Panc1 (cell line): ENCODE measurements at regions not wholly inside any gene's neighbourhood (a gene's known extent, or its start where the extent isn't known, plus 50 kb on each side); places are given as distances from the start of the nearest gene placed in this dataset.

Source experiments
- ATAC-seq: fragments of 200-7000 bp; cut with Tn5 transposase; 2 replicates; pipeline ENCODE4 v1.9.1; 2020; ENCODE audit warnings: mild to moderate bottlenecking, moderate library complexity
- BruUV-seq: library from RNA; stranded (reverse); fragments of 400-500 nt; replicated peaks from 2 replicates; lab custom pipeline; 2021; lab: Mats Ljungman, UMichigan
- CTCF ChIA-PET: fragments of 300-600 bp; sonication (Branson Sonifier 250); formaldehyde crosslinking; loops from one replicate; lab custom pipeline; 2022; ENCODE audit warnings: antibody characterized with exemption; lab: Charles Lee
- POLR2A ChIA-PET: fragments of 300-600 bp; sonication (Branson Sonifier 250); formaldehyde crosslinking; loops from one replicate; lab custom pipeline; 2022; ENCODE audit warnings: antibody characterized with exemption; lab: Charles Lee
- DNase-seq: peaks from one replicate; pipeline ENCODE4 v3.0.0-alpha.2; 2010; ENCODE audit warnings: low read depth, low spot score
- H3K27ac ChIP-seq: 2 replicates; pipeline ENCODE4 v1.5.1; 2011; ENCODE audit warnings: mild to moderate bottlenecking, low read length, inconsistent platforms
- H3K27me3 ChIP-seq: fragments of 200-500 bp; sonication (Bioruptor generic); 2 replicates; pipeline ENCODE4 v1.6.0; 2014; ENCODE audit warnings: low read length, inconsistent platforms; ENCODE audit not compliant: control insufficient read depth, insufficient read depth
- H3K36me3 ChIP-seq: fragments of 200-500 bp; sonication (Bioruptor generic); 2 replicates; pipeline ENCODE4 v1.5.1; 2014; ENCODE audit warnings: inconsistent platforms, mild to moderate bottlenecking, low read length, moderate library complexity; ENCODE audit not compliant: control insufficient read depth, insufficient read depth
- H3K4me1 ChIP-seq: 2 replicates; pipeline ENCODE4 v1.5.1; 2011; ENCODE audit warnings: inconsistent platforms, mild to moderate bottlenecking, low read length, moderate library complexity; ENCODE audit not compliant: control insufficient read depth, insufficient read depth
- H3K4me3 ChIP-seq, 2 experiments: 2 replicates each; pipeline ENCODE4 v1.5.1; 2011 to 2012; ENCODE audit warnings: low read depth in 2 of 2, low read length in 2 of 2, mild to moderate bottlenecking in 2 of 2, inconsistent platforms in 1 of 2, moderate library complexity in 1 of 2
- H3K9me3 ChIP-seq: fragments of 200-500 bp; sonication (Bioruptor generic); 2 replicates; pipeline ENCODE4 v1.5.1; 2014; ENCODE audit warnings: low read depth, mild to moderate bottlenecking, inconsistent platforms, low read length, moderate library complexity; ENCODE audit not compliant: control insufficient read depth, insufficient read depth
- POLR2AphosphoS5 ChIP-seq: IDR thresholded peaks from 2 replicates; pipeline ENCODE4 v1.6.1; 2012; ENCODE audit warnings: mild to moderate bottlenecking, low read depth, low read length, moderate library complexity
- SIN3A ChIP-seq: IDR thresholded peaks from 2 replicates; pipeline ENCODE4 v1.6.1; 2012; ENCODE audit warnings: low read depth, mild to moderate bottlenecking, low read length, moderate library complexity, borderline replicate concordance; ENCODE audit not compliant: insufficient read depth
- TCF7L2 ChIP-seq: IDR thresholded peaks from 2 replicates; pipeline ENCODE4 v1.6.1; 2011; ENCODE audit warnings: mild to moderate bottlenecking, low read depth, low read length, inconsistent platforms
- in situ Hi-C: cut with HindIII; loops from 2 replicates; pipeline ENCODE4 v1.10.0; 2016; ENCODE audit warnings: low sequenced_read_pairs, low pct_unique_long_range_greater_than_20kb
- intact Hi-C: fragments of 100-400 bp; cut with micrococcal nuclease; formaldehyde crosslinking; loops from one replicate; pipeline ENCODE4 v1.10.0; 2022; ENCODE audit not compliant: unreplicated experiment
- TF ChIP-seq, protein P1 (sequence below), 2 experiments: IDR thresholded peaks; 2 replicates each; pipeline ENCODE4 v1.6.1; 2011 to 2012; ENCODE audit warnings: low read depth in 2 of 2, control low read depth in 1 of 2, low read length in 1 of 2, mild to moderate bottlenecking in 1 of 2, moderate library complexity in 1 of 2; ENCODE audit not compliant: insufficient read depth in 1 of 2
- TF ChIP-seq, protein P2 (sequence below): fragments of 450-650 bp; IDR thresholded peaks from 2 replicates; pipeline ENCODE4 v1.5.1; 2017; ENCODE audit warnings: mild to moderate bottlenecking

GRCh38 chr18:57286949-57287348, 65.4 kb upstream of the ST8SIA3 start:
- Histone ChIP-seq H3K9me3 (no peaks in the 10 kb centered on the region), H3K4me1 (no peaks in the 10 kb centered on the region), H3K27ac (no peak overlapping the region), H3K27me3 (no peaks in the 10 kb centered on the region), H3K36me3 (no peaks in the 10 kb centered on the region), H3K4me3 (no peak overlapping the region)
- ATAC-seq, result no peak
- BruUV-seq, result no TSS peak
- POLR2A ChIA-PET, result no interaction called here
- in situ Hi-C loops, result no loop called here
- CTCF ChIA-PET, result no interaction called here
- intact Hi-C loops, result no loop called here
- TF ChIP-seq, protein P1, sequence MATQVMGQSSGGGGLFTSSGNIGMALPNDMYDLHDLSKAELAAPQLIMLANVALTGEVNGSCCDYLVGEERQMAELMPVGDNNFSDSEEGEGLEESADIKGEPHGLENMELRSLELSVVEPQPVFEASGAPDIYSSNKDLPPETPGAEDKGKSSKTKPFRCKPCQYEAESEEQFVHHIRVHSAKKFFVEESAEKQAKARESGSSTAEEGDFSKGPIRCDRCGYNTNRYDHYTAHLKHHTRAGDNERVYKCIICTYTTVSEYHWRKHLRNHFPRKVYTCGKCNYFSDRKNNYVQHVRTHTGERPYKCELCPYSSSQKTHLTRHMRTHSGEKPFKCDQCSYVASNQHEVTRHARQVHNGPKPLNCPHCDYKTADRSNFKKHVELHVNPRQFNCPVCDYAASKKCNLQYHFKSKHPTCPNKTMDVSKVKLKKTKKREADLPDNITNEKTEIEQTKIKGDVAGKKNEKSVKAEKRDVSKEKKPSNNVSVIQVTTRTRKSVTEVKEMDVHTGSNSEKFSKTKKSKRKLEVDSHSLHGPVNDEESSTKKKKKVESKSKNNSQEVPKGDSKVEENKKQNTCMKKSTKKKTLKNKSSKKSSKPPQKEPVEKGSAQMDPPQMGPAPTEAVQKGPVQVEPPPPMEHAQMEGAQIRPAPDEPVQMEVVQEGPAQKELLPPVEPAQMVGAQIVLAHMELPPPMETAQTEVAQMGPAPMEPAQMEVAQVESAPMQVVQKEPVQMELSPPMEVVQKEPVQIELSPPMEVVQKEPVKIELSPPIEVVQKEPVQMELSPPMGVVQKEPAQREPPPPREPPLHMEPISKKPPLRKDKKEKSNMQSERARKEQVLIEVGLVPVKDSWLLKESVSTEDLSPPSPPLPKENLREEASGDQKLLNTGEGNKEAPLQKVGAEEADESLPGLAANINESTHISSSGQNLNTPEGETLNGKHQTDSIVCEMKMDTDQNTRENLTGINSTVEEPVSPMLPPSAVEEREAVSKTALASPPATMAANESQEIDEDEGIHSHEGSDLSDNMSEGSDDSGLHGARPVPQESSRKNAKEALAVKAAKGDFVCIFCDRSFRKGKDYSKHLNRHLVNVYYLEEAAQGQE (IDR thresholded peaks at IDR 0.05; ENCODE audit: insufficient read depth in 1 of 2, low read depth in 2 of 2, low read length in 1 of 2), result no peak
- TF ChIP-seq POLR2AphosphoS5 (no peak), TCF7L2 (no peak), SIN3A (no peak)
- TF ChIP-seq, protein P2, sequence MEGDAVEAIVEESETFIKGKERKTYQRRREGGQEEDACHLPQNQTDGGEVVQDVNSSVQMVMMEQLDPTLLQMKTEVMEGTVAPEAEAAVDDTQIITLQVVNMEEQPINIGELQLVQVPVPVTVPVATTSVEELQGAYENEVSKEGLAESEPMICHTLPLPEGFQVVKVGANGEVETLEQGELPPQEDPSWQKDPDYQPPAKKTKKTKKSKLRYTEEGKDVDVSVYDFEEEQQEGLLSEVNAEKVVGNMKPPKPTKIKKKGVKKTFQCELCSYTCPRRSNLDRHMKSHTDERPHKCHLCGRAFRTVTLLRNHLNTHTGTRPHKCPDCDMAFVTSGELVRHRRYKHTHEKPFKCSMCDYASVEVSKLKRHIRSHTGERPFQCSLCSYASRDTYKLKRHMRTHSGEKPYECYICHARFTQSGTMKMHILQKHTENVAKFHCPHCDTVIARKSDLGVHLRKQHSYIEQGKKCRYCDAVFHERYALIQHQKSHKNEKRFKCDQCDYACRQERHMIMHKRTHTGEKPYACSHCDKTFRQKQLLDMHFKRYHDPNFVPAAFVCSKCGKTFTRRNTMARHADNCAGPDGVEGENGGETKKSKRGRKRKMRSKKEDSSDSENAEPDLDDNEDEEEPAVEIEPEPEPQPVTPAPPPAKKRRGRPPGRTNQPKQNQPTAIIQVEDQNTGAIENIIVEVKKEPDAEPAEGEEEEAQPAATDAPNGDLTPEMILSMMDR, result no peak
- DNase-seq, result no peak

- no peaks in the 10 kb centered on the region for H3K27me3 ChIP-seq
- no peak overlapping the region for H3K27ac ChIP-seq
- H3K4me3 ChIP-seq, result no peak overlapping the region
- CTCF ChIA-PET, result no interaction called here
- POLR2A ChIA-PET, result no interaction called here
- ATAC-seq, result no peak
- no TSS peak for BruUV-seq
- no peak for DNase-seq
- TF ChIP-seq, protein P2, result no peak
- TF ChIP-seq SIN3A (no peak), TCF7L2 (no peak), POLR2AphosphoS5 (no peak)
- TF ChIP-seq, protein P1 (IDR thresholded peaks at IDR 0.05; ENCODE audit: insufficient read depth in 1 of 2, low read depth in 2 of 2, low read length in 1 of 2), result no peak
- H3K36me3 ChIP-seq, result no peaks in the 10 kb centered on the region
- in situ Hi-C loops, result no loop called here
- H3K9me3 ChIP-seq, result no peaks in the 10 kb centered on the region
- H3K4me1 ChIP-seq, result no peaks in the 10 kb centered on the region
- intact Hi-C loops, result no loop called here
Observed at GRCh38 chr18:57287766-57288165, 64.6 kb upstream of the ST8SIA3 start.
